ENCODE measurements at regions not wholly inside any gene's neighbourhood (a gene's known extent, or its start where the extent isn't known, plus 50 kb on each side); places are given as distances from the start of the nearest gene placed in this dataset.

DNA sequence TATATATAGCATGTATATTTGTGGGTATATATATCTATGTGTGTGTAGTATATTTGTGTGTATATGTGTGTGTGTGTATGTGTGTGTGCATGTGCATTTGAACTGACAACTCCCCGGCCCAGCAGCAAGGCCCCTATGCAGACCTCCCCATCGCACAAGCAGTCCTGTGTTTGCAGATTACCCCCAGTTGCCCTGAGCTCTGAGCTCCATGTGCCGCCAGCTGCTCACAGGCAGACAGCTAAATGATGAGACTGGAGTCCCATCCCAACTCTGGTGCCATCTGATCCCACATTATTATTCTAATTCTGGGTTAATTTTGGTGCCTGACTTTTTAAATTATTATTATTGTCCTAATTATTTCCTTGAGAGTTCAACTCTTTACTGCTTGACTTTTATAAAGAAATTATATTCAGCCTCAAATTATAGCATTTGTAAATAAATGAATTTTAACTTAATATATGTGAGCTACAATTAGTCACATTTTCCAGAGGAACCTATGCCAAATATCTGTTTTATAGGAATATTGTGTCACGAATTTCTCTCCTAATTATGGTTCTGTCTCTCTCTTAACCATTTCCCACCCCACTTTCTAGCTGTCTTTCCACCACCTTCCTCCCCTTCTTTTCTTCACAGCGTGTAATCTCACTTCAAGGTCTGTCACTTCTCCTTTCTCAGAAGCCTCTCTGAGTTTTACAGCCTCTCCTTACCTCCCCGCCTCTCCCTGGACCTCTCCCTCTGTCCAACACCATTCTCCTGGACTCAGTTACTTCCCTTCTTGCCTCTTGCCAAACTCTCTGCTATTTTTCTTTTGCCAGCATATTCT lies 90.6 kb upstream of the SYNDIG1 start:
- no peak for DNase-seq (ENCODE audit: low read depth, low spot score)

DNA sequence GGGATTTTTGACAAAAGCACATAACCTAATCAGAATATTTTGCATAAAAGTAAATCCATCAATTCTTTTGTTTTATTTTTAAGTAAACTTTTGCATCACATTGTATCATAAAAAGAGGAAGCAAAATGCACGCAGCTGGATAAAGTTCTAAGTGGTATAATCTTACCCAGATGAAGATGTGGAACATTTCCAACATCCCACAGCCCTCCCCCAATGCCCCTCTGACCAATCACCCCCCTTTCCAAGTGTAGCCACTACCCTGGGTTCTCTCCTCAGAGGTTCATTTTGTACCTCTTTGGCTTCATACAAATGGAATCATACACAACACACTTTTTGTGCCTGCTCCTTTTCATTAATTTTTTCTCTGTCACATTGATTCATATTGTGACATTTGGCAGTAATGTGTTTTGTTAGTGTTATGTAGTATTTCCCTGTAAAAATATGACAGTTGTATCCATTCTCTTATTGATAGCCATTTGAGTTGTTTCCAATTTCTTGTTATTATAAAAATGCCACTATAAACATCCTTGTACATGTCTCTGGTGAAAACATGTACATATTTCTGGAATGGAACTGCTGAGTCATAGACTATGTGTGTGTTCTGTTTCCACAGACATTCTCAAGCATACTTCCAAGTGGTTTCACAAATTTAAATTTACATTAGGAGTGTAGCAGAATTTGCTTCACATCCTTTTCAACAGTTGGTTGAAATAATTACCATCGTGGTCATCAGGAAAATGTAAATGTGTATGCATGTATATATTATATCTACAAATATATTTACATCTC lies 92.9 kb upstream of the SYNDIG1 start:
- DNase-seq (ENCODE audit: low read depth, low spot score) = no peak

DNA sequence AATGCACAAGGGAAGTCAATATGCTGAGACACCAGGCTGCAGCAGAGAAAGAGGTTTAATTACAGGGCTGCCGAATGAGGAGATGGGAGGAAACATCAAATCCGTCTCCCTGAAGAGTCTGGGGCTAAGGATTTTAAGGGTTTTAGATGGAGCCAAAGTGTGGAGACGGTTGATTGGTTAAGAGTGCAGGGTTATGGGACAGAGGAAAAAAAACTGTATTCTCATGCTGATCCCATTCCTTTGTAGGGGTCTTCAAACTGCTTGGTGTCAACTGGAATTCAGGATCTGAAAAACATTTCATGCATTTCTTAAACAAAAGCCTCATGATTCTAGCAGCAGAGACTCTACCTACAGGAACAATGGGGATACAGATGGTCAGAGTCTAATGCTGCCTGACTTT lies 96.1 kb upstream of the SYNDIG1 start:
- DNase-seq (ENCODE audit: low read depth, low spot score) = no peak

DNA sequence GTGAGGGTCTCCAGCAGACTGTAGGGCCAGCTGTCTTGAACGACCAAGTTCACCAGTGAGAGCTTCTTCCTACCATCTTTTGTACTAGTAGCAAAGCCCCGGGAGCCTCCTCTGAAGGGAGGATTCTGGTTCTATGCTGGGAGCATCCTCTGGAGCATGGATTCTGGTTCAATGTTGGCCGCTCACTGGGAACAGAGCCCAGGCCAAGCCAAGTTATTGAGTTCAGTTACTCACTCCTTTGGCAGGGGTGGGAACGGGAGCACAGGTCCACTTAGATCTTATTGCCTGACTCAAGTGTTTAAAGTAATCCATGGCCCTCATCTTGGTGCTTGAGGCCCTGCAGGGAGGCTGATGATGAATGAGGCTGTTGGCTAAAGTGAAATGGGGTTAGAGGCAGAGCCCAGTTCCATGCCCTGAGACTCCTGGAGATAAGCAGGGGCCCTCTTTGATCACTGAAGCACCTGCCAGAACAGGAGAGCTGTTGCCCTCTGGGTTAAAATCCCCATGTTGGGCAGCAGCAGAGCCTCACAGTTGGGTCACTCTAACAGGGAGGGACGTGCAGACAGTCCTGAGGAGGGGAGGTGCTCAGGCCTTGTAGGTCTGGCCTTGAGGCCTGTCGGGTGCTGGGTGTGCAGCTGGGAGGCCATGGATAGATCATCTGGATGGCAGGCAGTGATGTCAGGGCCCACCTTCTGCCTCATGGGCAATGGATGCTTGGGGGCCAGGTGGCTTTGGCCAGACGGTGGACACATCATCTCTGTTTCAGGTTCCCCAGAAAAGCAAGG lies 98.3 kb upstream of the SYNDIG1 start:
- DNase-seq (ENCODE audit: low read depth, low spot score) = no peak

DNA sequence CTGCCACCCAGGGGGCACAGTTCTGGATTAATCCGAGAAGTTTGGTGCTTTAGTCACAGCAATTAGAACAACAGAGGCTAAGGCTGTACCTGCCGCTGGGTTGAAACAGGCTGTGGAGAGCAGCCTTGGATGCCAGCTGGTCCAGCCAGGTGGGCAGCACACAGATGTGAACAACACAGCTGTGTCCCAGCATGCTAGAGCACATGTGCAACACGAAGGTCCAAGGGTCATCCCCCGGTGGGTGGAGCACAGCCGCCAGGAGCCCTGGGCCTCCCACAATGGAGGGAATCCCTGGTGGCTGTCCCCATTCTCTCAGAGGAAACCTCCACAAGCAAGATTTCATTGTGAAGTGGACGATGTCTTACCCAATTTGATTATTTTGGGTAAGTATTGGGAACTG lies 99.2 kb upstream of the SYNDIG1 start:
- no peak for DNase-seq (ENCODE audit: low read depth, low spot score)

DNA sequence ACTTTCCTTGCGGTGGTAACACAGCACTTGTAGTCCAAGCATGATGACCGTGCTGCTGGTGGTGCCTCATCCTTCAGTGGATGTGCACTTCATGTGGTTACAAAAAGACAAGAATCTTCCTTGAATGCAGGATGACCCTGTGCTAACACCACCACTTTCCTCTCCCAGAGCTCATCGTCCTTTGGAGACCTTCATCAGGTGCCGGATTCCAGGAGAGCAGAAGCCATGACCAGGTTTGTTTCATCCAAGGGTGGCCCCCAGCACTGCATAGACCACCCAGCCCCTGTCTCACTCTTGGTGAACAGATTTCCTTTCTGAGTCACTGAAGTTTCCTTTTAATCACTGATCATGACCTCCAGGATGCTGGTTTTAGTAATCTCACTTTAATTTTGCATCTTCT lies 101.2 kb upstream of the SYNDIG1 start:
- no peak for DNase-seq (ENCODE audit: low read depth, low spot score)

DNA sequence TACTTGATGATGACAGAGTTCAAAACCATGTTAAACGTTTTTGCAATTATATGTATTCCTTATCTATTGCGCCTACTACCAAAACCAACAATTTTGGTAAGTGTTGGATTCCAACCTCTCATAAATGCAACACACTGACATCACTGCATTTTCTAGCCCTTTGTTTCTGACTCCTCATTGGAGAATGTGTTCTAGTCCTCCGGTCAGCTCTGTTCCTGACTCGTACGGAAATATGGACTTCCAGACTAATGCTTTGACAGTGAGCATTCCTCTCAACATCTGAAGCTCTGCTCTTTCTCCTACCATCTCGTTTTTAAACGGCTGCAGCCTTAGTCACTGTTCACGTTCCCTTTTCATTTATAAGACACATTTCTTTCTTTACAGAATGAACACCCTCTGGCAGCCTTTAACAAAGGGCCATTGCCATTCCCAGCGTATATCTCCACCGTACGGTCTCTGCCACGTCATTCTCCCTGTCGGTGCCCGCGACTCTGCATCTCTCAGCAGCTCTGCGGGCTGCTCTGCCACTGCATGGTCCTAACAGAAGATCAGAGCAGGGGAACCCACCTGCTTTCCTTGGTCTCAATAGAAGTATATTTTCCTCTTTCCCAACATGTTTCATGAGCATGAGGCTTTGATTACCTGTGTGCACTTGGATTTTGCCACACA lies 103.0 kb upstream of the SYNDIG1 start:
- DNase-seq (ENCODE audit: low read depth, low spot score) = no peak

DNA sequence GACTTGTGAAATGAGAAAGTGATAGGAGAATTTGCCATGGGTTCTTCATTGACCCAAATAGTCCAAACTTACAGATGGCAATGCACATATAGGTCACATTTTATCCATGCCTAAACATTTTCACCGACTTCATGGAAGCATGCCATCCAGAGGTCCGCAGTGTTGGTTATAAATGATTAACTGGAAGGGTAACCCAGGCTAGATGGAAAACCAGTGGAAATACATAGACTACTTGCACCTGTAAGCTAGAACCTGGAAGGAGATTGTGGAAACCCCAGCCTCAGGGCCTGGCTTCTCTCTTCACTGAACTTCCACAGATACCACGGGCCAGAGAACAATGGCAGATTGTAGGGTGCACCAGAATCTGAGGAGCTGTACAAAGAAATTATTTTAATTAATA lies 103.8 kb upstream of the SYNDIG1 start:
- no peak for DNase-seq (ENCODE audit: low read depth, low spot score)

DNA sequence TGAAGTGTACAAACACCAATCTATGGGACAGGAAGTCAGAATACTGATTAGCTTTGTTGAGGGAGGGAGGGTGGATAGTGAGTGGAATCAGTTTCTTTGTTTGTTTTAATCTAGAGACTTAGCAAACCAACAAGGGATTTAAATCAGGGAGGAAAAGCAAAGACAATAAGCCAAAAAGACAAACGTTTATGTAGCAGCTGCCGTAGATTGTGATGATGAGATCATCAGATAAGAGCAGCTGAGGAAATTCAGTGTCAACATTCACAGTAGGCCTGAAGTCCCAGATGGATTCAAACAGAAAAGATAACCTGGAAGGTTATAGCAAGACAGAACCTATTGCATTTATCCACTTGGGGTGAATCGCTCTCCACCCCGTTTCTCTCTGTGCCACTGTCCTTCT lies 104.9 kb upstream of the SYNDIG1 start:
- DNase-seq (ENCODE audit: low read depth, low spot score) = no peak

DNA sequence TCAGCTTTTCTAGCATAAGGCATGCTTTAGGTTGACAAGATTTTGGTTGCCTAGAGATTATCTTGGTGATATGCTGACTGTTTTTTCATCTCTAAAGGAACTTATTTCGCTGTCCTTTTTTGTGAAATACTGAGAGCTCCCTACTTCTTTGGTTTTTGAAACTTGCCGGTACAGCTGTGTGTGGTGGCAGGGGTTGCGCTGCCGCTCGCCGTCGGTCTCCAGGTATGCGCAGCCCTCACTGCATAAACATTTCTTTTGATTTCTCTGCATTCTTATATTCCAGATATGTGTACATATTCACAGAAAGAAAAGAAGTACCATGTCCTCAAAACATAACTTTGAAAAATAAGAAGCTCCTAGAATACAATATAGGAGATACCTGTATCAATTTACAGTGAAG lies 106.4 kb upstream of the SYNDIG1 start:
- DNase-seq (ENCODE audit: low read depth, low spot score) = no peak

DNA sequence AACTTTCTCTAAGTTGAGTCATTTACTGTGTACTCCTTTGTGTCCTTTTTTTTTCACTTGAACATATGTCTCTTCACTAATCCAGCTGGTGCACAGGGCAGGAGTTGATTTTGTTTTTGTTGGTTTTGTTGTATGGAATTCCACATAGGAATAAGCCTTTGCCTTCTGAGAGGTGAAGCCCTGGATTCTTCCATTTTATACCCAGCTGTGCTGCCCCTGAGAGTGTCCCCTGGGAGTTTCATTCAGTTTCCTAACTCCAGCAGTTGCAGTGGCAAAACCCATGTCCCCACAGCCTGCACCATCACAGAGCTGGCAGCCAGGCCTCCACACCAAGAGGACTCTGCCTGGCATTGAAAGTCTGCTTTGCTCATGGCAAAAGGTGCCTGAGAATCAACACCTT lies 107.3 kb upstream of the SYNDIG1 start:
- DNase-seq (ENCODE audit: low read depth, low spot score) = no peak

DNA sequence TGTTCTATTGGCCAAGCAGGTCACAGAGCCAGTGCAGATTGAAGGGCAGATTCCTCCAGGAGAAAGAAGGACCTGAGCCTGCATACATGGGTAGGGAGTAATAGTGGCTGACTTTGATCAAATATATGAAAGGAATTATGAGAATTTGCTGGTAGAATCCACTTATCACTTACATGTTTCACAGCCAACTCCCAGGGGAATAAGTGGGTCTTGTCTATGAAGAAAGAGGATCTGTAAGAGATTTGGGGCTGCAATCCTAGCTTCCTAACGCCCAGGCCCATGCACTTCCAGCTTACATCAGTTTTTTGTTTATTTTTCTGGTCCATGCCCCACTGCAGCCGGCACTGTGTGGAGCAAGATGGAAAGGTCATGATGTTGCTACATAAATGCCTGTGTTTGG lies 107.9 kb upstream of the SYNDIG1 start:
- no peak for DNase-seq (ENCODE audit: low read depth, low spot score)

DNA sequence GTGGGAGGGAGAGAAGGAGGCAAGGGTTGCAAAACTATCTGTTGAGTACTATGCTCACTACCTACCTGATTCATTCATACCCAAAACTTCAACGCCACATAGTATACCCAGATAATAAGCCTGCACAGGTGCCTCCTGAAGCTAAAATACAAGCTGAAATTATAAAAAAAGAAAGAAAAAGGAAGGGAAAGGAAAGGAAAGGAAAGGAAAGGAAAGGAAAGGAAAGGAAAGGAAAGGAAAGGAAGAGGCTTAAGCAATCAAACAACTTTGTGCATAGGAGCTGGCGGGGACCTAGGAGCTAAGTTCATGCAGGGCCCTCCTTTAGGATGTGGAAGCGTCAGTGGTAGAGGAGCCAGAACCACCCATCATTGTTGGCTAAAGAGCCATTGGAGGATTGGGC lies 108.9 kb upstream of the SYNDIG1 start:
- DNase-seq (ENCODE audit: low read depth, low spot score) = no peak

DNA sequence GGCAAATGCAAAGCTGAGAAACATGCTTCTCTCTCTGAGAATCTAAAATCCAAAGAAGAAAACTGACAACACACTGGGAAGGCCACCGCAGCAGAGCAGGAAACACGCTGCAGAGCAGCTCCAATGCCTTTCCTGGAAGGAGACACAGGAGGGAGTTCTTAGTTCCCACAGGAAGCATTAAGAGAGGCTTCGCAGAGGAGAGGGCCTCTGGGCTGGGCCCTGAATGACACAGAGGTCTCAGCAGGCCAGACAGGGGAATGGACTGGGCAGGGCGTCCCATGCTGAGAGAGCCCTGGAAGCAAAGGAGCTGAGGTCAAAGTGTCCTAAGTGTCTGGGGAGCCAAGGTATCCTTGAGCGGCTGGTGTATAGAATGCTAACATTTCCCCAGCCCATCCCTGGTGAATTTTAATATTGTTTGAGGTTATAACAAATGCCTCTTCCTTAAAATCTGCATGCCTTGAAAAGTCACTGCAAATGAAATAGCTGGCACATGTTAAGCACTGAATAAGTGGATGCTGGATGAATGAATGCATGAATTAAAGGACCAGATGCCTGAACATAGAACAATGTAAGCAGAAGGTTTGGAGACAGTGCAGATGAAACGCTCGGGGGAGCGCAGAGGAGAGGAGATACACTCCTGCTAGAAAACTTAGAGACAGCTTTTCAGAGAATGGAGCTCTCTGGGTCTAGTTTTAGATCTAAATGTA lies 110.0 kb upstream of the SYNDIG1 start:
- no peak for DNase-seq (ENCODE audit: low read depth, low spot score)

DNA sequence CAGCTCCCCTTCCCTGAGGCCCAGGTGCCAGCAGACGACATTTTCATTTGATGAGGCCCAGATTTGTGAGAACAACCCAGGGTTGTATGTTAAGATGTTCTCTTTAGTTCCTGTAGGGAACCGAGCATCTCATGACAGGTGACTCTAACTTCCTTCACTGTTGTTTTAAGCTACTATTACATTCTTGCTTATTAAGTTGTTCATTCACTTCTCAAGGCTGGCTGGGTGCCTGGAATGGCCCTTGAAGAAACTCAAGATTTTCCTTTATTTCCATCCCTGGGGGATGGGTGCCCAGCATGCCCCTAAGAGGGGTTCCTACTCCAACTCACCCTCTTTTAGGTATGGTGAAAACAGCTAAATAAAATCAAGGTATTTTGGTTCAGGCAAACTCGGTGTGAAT lies 111.5 kb upstream of the SYNDIG1 start:
- no peak for DNase-seq (ENCODE audit: low read depth, low spot score)

DNA sequence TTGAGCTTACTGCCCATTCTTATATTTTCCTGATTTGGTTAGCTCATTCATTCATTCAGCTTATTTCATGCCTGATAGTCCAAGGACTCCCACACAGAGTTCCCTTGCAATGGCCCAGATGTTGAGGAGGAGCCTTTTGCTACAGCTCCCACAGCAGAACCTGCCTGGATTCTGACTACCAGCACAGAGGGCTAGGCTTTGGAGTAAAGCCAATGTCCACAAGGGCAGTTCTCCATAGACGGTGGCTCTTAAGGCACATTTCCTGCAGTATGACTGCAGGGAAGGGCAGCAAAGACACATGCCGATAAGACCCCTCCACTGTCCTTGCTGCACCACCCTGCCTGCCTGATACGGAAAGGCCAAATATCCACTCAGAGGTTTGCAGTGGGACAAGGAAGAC lies 112.3 kb upstream of the SYNDIG1 start:
- no peak for DNase-seq (ENCODE audit: low read depth, low spot score)

DNA sequence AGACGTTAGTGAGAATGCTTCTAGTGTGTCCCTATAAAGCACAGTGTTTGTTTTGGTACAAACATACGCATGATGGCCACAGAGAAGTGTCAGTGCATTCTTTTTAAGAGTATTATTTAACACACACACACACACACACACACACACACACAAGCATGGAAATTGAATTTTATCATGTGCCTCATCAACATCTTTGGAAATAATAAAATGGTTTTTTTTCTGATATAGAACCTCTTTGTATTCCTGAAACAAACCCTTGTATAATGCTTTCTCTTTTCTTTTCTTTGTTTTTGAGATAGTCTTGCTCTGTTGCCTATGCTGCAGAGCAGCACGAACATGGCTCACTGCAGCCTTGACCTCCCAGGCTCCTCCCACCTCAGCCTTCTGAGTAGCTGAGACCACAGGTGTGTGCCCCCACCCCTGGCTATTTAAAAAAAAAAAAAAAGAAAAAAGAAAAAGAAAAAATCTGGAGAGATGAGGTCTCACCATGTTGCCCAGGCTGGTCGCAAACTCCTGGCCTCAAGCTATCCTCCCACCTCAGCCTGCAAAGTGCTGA lies 116.2 kb upstream of the SYNDIG1 start:
- DNase-seq (ENCODE audit: low read depth, low spot score) = no peak

DNA sequence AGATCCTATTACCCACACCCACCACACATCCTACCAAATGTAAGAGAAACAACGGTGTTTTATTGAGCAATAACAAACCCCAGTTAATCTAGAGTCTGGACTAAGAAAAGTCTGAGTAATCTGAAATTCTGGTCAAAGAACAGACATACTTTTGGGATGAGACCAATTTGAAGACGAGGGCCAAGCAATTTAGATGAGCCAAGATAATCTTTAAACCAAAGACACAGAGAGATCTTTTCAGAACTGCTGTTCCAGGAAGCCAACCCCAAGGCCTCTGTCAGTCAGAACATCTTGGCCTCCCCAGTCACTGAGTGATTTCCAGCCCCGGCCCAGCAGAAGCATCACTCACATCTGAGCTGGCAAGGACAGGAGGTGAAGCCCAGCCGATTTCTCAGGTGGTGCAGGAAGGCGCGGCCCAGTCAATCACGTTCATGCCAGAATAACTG lies 118.5 kb upstream of the SYNDIG1 start:
- no peak for DNase-seq (ENCODE audit: low read depth, low spot score)

DNA sequence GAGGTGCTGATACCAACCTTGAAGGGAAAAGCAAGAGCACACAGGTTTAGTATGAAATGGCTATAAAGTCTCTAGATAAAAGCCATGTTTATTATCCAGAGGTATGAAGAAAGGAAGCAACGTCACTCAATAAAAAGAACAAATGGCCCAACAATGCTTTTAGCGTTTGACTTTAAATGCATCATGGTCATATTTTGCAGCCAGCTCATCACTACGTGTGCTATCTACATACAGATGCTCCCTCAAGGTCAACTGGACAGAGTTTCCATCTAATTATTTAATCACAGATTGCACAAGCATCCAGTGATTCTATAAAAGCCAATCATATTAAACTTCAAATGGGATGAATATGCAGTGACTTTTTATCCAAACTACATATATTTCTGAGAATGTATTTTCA lies 127.6 kb upstream of the SYNDIG1 start:
- DNase-seq (ENCODE audit: low read depth, low spot score) = no peak

DNA sequence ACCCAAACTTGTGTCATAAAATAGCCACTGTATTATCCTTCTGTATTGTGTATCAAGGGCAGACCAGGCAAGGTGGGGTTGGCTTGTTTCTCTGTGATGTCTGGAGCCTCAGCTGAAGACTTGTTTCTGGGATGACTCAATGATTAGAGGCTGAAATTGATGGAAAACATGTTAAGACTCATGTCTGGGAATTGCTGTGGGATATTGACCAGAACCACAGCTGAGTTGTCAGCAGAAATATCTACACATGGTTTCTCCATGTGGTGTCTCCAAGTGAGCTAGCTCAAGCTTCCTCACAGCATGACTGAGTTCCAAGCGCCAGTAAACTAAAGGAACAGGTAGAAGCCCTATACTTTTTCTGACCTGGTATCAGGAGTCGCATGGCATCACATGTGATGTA lies 128.5 kb upstream of the SYNDIG1 start:
- DNase-seq (ENCODE audit: low read depth, low spot score) = no peak

DNA sequence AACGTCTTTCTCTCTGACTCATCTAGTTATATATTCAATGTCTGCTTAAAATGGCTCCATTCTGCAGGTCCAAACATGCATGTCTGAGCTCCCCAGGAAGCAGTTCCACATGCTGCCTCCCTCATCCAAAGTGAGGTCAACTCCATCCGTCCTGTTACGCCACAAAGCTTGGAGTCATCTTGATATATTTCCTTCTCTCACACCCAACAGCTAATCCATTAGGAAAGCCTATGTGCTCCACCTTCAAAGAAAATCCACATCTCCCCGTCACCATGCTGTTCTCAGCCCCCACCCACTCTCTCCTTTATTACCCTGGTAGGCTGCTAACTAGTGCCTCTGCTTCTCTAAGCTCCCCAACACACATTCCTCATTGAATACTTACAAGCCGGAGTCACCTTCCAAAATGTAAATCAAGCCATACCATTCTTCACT lies 130.2 kb upstream of the SYNDIG1 start:
- DNase-seq (ENCODE audit: low read depth, low spot score) = no peak
